ENCODE measurements at regions not wholly inside any gene's neighbourhood (a gene's known extent, or its start where the extent isn't known, plus 50 kb on each side); places are given as distances from the start of the nearest gene placed in this dataset.

- Mint-ChIP-seq H3K4me1 (no peaks in the 10 kb centered on the region), H3K27ac (no peak overlapping the region), H3K9me3 (ENCODE audit: insufficient read depth) (peaks cover 2% of the 10 kb centered on the region), H3K4me3 (no peak overlapping the region), H3K27me3 (no peaks in the 10 kb centered on the region)
- no peaks in the 10 kb centered on the region for H3K27me3 ChIP-seq (replicated peaks in 1 of 4; ENCODE audit: control extremely low read depth in 1 of 4, control insufficient read depth in 3 of 4, insufficient read depth in 4 of 4, low read length in 3 of 4)
- ATAC-seq (ENCODE audit: low read depth) (no peak), DNase-seq (no peak)
- no peak overlapping the region for H3K4me2 ChIP-seq (replicated peaks; ENCODE audit: low read depth, low read length, poor library complexity, severe bottlenecking)
- no peak overlapping the region for H3K9ac ChIP-seq (ENCODE audit: low read length)
- intact Hi-C loops (cut with micrococcal nuclease): no loop called here
- H3K9me3 ChIP-seq (ENCODE audit: control extremely low read depth in 1 of 3, control insufficient read depth in 2 of 3, insufficient read depth in 1 of 3, low read length in 2 of 3): peaks cover 0 to 5% (median 0%) of the 10 kb centered on the region in 3 donors
- H3K36me3 ChIP-seq (replicated peaks in 1 of 2; ENCODE audit: control extremely low read depth in 1 of 2, control insufficient read depth in 1 of 2, extremely low read depth in 1 of 2, insufficient read depth in 2 of 2, low read length in 1 of 2): no peaks in the 10 kb centered on the region
- H2AFZ ChIP-seq (ENCODE audit: insufficient read depth, low read depth, low read length, poor library complexity, severe bottlenecking): no peak overlapping the region
- ChIA-PET POLR2A (no interaction called here), CTCF (no interaction called here)
- WGBS (ENCODE audit: insufficient coverage): no CpG with 5 or more reads among the region's 1 CpG
- no peaks in the 10 kb centered on the region for H3K79me2 ChIP-seq (ENCODE audit: control insufficient read depth, insufficient read depth, low read length)
- no peaks in the 10 kb centered on the region for H4K20me1 ChIP-seq (ENCODE audit: control insufficient read depth, insufficient read depth, low read length, poor library complexity, severe bottlenecking)
- H3K4me1 ChIP-seq (ENCODE audit: control insufficient read depth in 2 of 2, insufficient read depth in 2 of 2, low read length in 2 of 2): no peaks in the 10 kb centered on the region
- TF ChIP-seq CTCF (IDR thresholded peaks at IDR 0.05): no peak
- no peak overlapping the region for H3K4me3 ChIP-seq (ENCODE audit: control extremely low read depth in 1 of 5, extremely low read depth in 1 of 5, insufficient read depth in 1 of 5, low read depth in 2 of 5, low read length in 4 of 5)
- H3K27ac ChIP-seq (ENCODE audit: low read length in 2 of 2): no peak overlapping the region
Measured at GRCh38 chr4:23366557-23366906, 523.3 kb downstream of the PPARGC1A start.

DNA sequence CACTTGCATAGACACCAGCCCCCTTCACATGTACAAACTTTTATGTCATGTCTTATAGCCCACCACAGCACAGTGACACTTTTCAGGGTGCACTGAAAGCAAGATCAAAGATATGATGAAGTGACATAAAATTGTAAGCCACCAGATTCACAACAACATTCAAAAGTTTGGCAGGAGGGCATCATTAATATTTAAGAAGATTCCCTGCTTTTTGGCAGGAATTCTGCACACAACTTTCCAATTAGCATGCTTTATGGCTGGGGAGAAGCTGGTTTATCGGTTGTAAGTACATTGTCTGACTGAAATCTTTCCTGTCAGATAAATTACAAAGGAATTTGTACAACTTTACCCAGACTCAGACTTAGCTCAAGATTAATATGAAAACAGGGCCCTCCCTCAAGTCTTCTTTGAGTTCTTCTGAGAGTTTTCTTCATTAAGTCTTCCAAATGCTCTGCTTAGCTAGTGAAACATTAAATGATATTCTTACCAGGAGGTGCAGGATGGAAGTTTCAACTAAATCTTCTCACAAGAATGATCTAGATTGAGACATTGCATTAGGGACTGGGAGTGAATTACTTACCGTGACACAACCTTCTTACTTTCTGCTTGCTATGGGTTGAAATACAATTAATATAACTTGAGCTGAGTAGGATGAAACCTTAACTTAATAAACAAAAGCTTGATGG is 523.8 kb downstream of the PPARGC1A start:
- H3K4me2 ChIP-seq (replicated peaks; ENCODE audit: low read depth, low read length, poor library complexity, severe bottlenecking): no peak overlapping the region
- Mint-ChIP-seq H3K27me3 (no peaks in the 10 kb centered on the region), H3K9me3 (ENCODE audit: insufficient read depth) (peaks cover 2% of the 10 kb centered on the region), H3K27ac (no peak overlapping the region), H3K4me3 (no peak overlapping the region), H3K4me1 (no peaks in the 10 kb centered on the region)
- H3K79me2 ChIP-seq (ENCODE audit: control insufficient read depth, insufficient read depth, low read length): no peaks in the 10 kb centered on the region
- ChIA-PET CTCF (no interaction called here), POLR2A (no interaction called here)
- H3K4me3 ChIP-seq (ENCODE audit: control extremely low read depth in 1 of 5, extremely low read depth in 1 of 5, insufficient read depth in 1 of 5, low read depth in 2 of 5, low read length in 4 of 5): no peak overlapping the region
- DNase-seq (no peak), ATAC-seq (ENCODE audit: low read depth) (no peak)
- no peaks in the 10 kb centered on the region for H3K27me3 ChIP-seq (replicated peaks in 1 of 4; ENCODE audit: control extremely low read depth in 1 of 4, control insufficient read depth in 3 of 4, insufficient read depth in 4 of 4, low read length in 3 of 4)
- no peaks in the 10 kb centered on the region for H3K4me1 ChIP-seq (ENCODE audit: control insufficient read depth in 2 of 2, insufficient read depth in 2 of 2, low read length in 2 of 2)
- no peaks in the 10 kb centered on the region for H4K20me1 ChIP-seq (ENCODE audit: control insufficient read depth, insufficient read depth, low read length, poor library complexity, severe bottlenecking)
- no peak for TF ChIP-seq CTCF (IDR thresholded peaks at IDR 0.05)
- TF ChIP-seq EZH2 (IDR thresholded peaks at IDR 0.05; ENCODE audit: borderline replicate concordance, insufficient read depth, low read depth, low read length, poor library complexity, severe bottlenecking): no peak
- no peaks in the 10 kb centered on the region for H3K36me3 ChIP-seq (replicated peaks in 1 of 2; ENCODE audit: control extremely low read depth in 1 of 2, control insufficient read depth in 1 of 2, extremely low read depth in 1 of 2, insufficient read depth in 2 of 2, low read length in 1 of 2)
- H3K27ac ChIP-seq (ENCODE audit: low read length in 2 of 2): no peak overlapping the region
- peaks cover 0 to 6% (median 0%) of the 10 kb centered on the region in 3 donors for H3K9me3 ChIP-seq (ENCODE audit: control extremely low read depth in 1 of 3, control insufficient read depth in 2 of 3, insufficient read depth in 1 of 3, low read length in 2 of 3)
- H2AFZ ChIP-seq (ENCODE audit: insufficient read depth, low read depth, low read length, poor library complexity, severe bottlenecking): no peak overlapping the region
- intact Hi-C loops (cut with micrococcal nuclease): no loop called here
- no CpG with 5 or more reads among the region's 2 CpGs for WGBS (ENCODE audit: insufficient coverage)
- no peak overlapping the region for H3K9ac ChIP-seq (ENCODE audit: low read length)
